ENCODE measurements at regions not wholly inside any gene's neighbourhood (a gene's known extent, or its start where the extent isn't known, plus 50 kb on each side); places are given as distances from the start of the nearest gene placed in this dataset.

- CTCF ChIA-PET = no interaction called here
Measured at GRCh38 chr9:78866207-78867132, 569.5 kb downstream of the PSAT1 start.

GRCh38 chr9:78871086-78871451 lies 574.1 kb downstream of the PSAT1 start:
- CTCF ChIA-PET = no interaction called here
- H3K27me3 Mint-ChIP-seq = no peaks in the 10 kb centered on the region
- DNase-seq = no peak
- no peak overlapping the region for H3K27ac Mint-ChIP-seq
- no peak overlapping the region for H3K4me3 Mint-ChIP-seq
- no peak for ATAC-seq
- no peaks in the 10 kb centered on the region for H3K36me3 Mint-ChIP-seq
- H3K4me1 Mint-ChIP-seq = no peaks in the 10 kb centered on the region
- H3K9me3 Mint-ChIP-seq (ENCODE audit: low read depth) = no peaks in the 10 kb centered on the region

More at GRCh38 chr9:78866207-78867132, 569.5 kb downstream of the PSAT1 start:
- DNase-seq (no peak), ATAC-seq (no peak)
- H3K9me3 Mint-ChIP-seq (ENCODE audit: low read depth) = no peaks in the 10 kb centered on the region
- H3K27me3 Mint-ChIP-seq = no peaks in the 10 kb centered on the region
- no peaks in the 10 kb centered on the region for H3K36me3 Mint-ChIP-seq
- H3K27ac Mint-ChIP-seq = no peak overlapping the region
- no peaks in the 10 kb centered on the region for H3K4me1 Mint-ChIP-seq
- no peak overlapping the region for H3K4me3 Mint-ChIP-seq

- CTCF ChIA-PET = no interaction called here
- Mint-ChIP-seq H3K4me3 (no peak overlapping the region), H3K36me3 (no peaks in the 10 kb centered on the region)
Measured at GRCh38 chr9:78871452-78872331, 574.8 kb downstream of the PSAT1 start.

GRCh38 chr9:78874061-78874460 lies 577.1 kb downstream of the PSAT1 start:
- DNase-seq (no peak), ATAC-seq (no peak)
- Mint-ChIP-seq H3K9me3 (ENCODE audit: low read depth) (no peaks in the 10 kb centered on the region), H3K4me1 (no peaks in the 10 kb centered on the region), H3K36me3 (no peaks in the 10 kb centered on the region), H3K27me3 (no peaks in the 10 kb centered on the region), H3K4me3 (no peak overlapping the region), H3K27ac (no peak overlapping the region)
- CTCF ChIA-PET = no interaction called here

More at GRCh38 chr9:78871452-78872331, 574.8 kb downstream of the PSAT1 start:
- H3K27ac Mint-ChIP-seq = no peak overlapping the region
- H3K4me1 Mint-ChIP-seq = no peaks in the 10 kb centered on the region
- ATAC-seq (no peak), DNase-seq (no peak)
- H3K9me3 Mint-ChIP-seq (ENCODE audit: low read depth) = no peaks in the 10 kb centered on the region
- no peaks in the 10 kb centered on the region for H3K27me3 Mint-ChIP-seq

GRCh38 chr9:78879324-78880100 lies 582.6 kb downstream of the PSAT1 start:
- ATAC-seq = no peak
- no peaks in the 10 kb centered on the region for H3K36me3 Mint-ChIP-seq
- H3K27ac Mint-ChIP-seq = no peak overlapping the region
- CTCF ChIA-PET = no interaction called here
- no peak overlapping the region for H3K4me3 Mint-ChIP-seq
- no peaks in the 10 kb centered on the region for H3K27me3 Mint-ChIP-seq
- no peak for DNase-seq
- no peaks in the 10 kb centered on the region for H3K4me1 Mint-ChIP-seq
- peaks cover 3% of the 10 kb centered on the region for H3K9me3 Mint-ChIP-seq (ENCODE audit: low read depth)

- no peaks in the 10 kb centered on the region for H3K27me3 Mint-ChIP-seq
- no peak for DNase-seq
- H3K9me3 Mint-ChIP-seq (ENCODE audit: low read depth) = peaks cover 6% of the 10 kb centered on the region
- H3K36me3 Mint-ChIP-seq = no peaks in the 10 kb centered on the region
- CTCF ChIA-PET = no interaction called here
- no peaks in the 10 kb centered on the region for H3K4me1 Mint-ChIP-seq
- no peak overlapping the region for H3K4me3 Mint-ChIP-seq
- no peak overlapping the region for H3K27ac Mint-ChIP-seq
- ATAC-seq = no peak
Measured at GRCh38 chr9:78881295-78881694, 584.4 kb downstream of the PSAT1 start.

- Mint-ChIP-seq H3K36me3 (no peaks in the 10 kb centered on the region), H3K27me3 (no peaks in the 10 kb centered on the region), H3K9me3 (ENCODE audit: low read depth) (peaks cover 6% of the 10 kb centered on the region), H3K27ac (no peak overlapping the region), H3K4me3 (no peak overlapping the region), H3K4me1 (no peaks in the 10 kb centered on the region)
- DNase-seq = no peak
- CTCF ChIA-PET = no interaction called here
- ATAC-seq = no peak
Measured at GRCh38 chr9:78882481-78882880, 585.6 kb downstream of the PSAT1 start.

GRCh38 chr9:78884611-78885150 lies 587.8 kb downstream of the PSAT1 start:
- Mint-ChIP-seq H3K27me3 (no peaks in the 10 kb centered on the region), H3K4me3 (no peak overlapping the region), H3K36me3 (no peaks in the 10 kb centered on the region), H3K4me1 (no peaks in the 10 kb centered on the region), H3K27ac (no peak overlapping the region), H3K9me3 (ENCODE audit: low read depth) (peaks cover 6% of the 10 kb centered on the region)
- no peak for ATAC-seq
- CTCF ChIA-PET = no interaction called here
- no peak for DNase-seq

- no peak for ATAC-seq
- CTCF ChIA-PET = no interaction called here
- no peaks in the 10 kb centered on the region for H3K4me1 Mint-ChIP-seq
- H3K27me3 Mint-ChIP-seq = no peaks in the 10 kb centered on the region
- no peak overlapping the region for H3K27ac Mint-ChIP-seq
- DNase-seq = no peak
- H3K36me3 Mint-ChIP-seq = no peaks in the 10 kb centered on the region
- H3K9me3 Mint-ChIP-seq (ENCODE audit: low read depth) = no peaks in the 10 kb centered on the region
- no peak overlapping the region for H3K4me3 Mint-ChIP-seq
Measured at GRCh38 chr9:78892182-78892581, 595.3 kb downstream of the PSAT1 start.

- H3K36me3 Mint-ChIP-seq = no peaks in the 10 kb centered on the region
- CTCF ChIA-PET = no interaction called here
- no peak overlapping the region for H3K27ac Mint-ChIP-seq
- H3K4me3 Mint-ChIP-seq = no peak overlapping the region
- DNase-seq (no peak), ATAC-seq (no peak)
- no peaks in the 10 kb centered on the region for H3K27me3 Mint-ChIP-seq
- H3K4me1 Mint-ChIP-seq = no peaks in the 10 kb centered on the region
- no peaks in the 10 kb centered on the region for H3K9me3 Mint-ChIP-seq (ENCODE audit: low read depth)
Measured at GRCh38 chr9:78892769-78893168, 595.8 kb downstream of the PSAT1 start.

- CTCF ChIA-PET = no interaction called here
- ATAC-seq (no peak), DNase-seq (no peak)
- H3K4me3 Mint-ChIP-seq = no peak overlapping the region
- no peak overlapping the region for H3K27ac Mint-ChIP-seq
- no peaks in the 10 kb centered on the region for H3K9me3 Mint-ChIP-seq (ENCODE audit: low read depth)
- no peaks in the 10 kb centered on the region for H3K4me1 Mint-ChIP-seq
- no peaks in the 10 kb centered on the region for H3K27me3 Mint-ChIP-seq
- no peaks in the 10 kb centered on the region for H3K36me3 Mint-ChIP-seq
Measured at GRCh38 chr9:78893774-78894401, 597.0 kb downstream of the PSAT1 start.

GRCh38 chr9:78896479-78896878 lies 599.6 kb downstream of the PSAT1 start:
- H3K27ac Mint-ChIP-seq = no peak overlapping the region

GRCh38 chr9:78898234-78898633 lies 601.3 kb downstream of the PSAT1 start:
- Mint-ChIP-seq H3K27me3 (no peaks in the 10 kb centered on the region), H3K4me3 (no peak overlapping the region), H3K27ac (no peak overlapping the region), H3K36me3 (no peaks in the 10 kb centered on the region), H3K9me3 (ENCODE audit: low read depth) (no peaks in the 10 kb centered on the region), H3K4me1 (no peaks in the 10 kb centered on the region)
- ATAC-seq = no peak
- no peak for DNase-seq
- CTCF ChIA-PET = no interaction called here

More at GRCh38 chr9:78896479-78896878, 599.6 kb downstream of the PSAT1 start:
- Mint-ChIP-seq H3K27me3 (no peaks in the 10 kb centered on the region), H3K4me3 (no peak overlapping the region), H3K9me3 (ENCODE audit: low read depth) (no peaks in the 10 kb centered on the region), H3K36me3 (no peaks in the 10 kb centered on the region), H3K4me1 (no peaks in the 10 kb centered on the region)
- DNase-seq = no peak
- no peak for ATAC-seq
- CTCF ChIA-PET = no interaction called here

Data from activated CD8-positive, alpha-beta memory T cell treated with anti-CD3 and anti-CD28 coated beads, Interleukin-2, amount 10 ng/mL, durations not matched to agents 7 days and 5 days (primary cell).